ENCODE measurements at regions not wholly inside any gene's neighbourhood (a gene's known extent, or its start where the extent isn't known, plus 50 kb on each side); places are given as distances from the start of the nearest gene placed in this dataset.
A peak's percentile ranks its signal among the peaks of the same experiment; 100 is the strongest.

- Histone ChIP-seq H3K27me3 (replicated peaks in 1 of 4; ENCODE audit: control extremely low read depth in 1 of 4, control insufficient read depth in 3 of 4, insufficient read depth in 4 of 4, low read length in 3 of 4) (no peaks in the 10 kb centered on the region), H3K4me2 (replicated peaks; ENCODE audit: low read depth, low read length, poor library complexity, severe bottlenecking) (peak overlapping the region; percentile 66), H4K20me1 (ENCODE audit: control insufficient read depth, insufficient read depth, low read length, poor library complexity, severe bottlenecking) (no peaks in the 10 kb centered on the region), H3K27ac (ENCODE audit: low read length in 2 of 2) (no peak overlapping the region), H3K79me2 (ENCODE audit: control insufficient read depth, insufficient read depth, low read length) (peaks cover 6% of the 10 kb centered on the region), H3K9ac (ENCODE audit: low read length) (peak overlapping the region; percentile 45), H3K4me1 (ENCODE audit: control insufficient read depth in 2 of 2, insufficient read depth in 2 of 2, low read length in 2 of 2) (peaks cover 37 to 65% of the 10 kb centered on the region in 2 donors), H3K36me3 (replicated peaks in 1 of 2; ENCODE audit: control extremely low read depth in 1 of 2, control insufficient read depth in 1 of 2, extremely low read depth in 1 of 2, insufficient read depth in 2 of 2, low read length in 1 of 2) (no peaks in the 10 kb centered on the region), H3K9me3 (ENCODE audit: control extremely low read depth in 1 of 3, control insufficient read depth in 2 of 3, insufficient read depth in 1 of 3, low read length in 2 of 3) (no peaks in the 10 kb centered on the region), H2AFZ (ENCODE audit: insufficient read depth, low read depth, low read length, poor library complexity, severe bottlenecking) (no peak overlapping the region), H3K4me3 (ENCODE audit: control extremely low read depth in 1 of 5, extremely low read depth in 1 of 5, insufficient read depth in 1 of 5, low read depth in 2 of 5, low read length in 4 of 5) (no peak overlapping the region)
- 86% methylated on average over 5 of the region's 5 CpGs for WGBS (ENCODE audit: insufficient coverage)
- ATAC-seq (ENCODE audit: low read depth): no peak
- TF ChIP-seq EZH2 (IDR thresholded peaks at IDR 0.05; ENCODE audit: borderline replicate concordance, insufficient read depth, low read depth, low read length, poor library complexity, severe bottlenecking) (no peak), CTCF (IDR thresholded peaks at IDR 0.05) (no peak)
- peak overlapping the region; percentile 77 for H3K27ac Mint-ChIP-seq
- POLR2A ChIA-PET: no interaction called here
- DNase-seq: no peak
- H3K27me3 Mint-ChIP-seq: no peaks in the 10 kb centered on the region
- intact Hi-C loops (cut with micrococcal nuclease): no loop called here
- H3K9me3 Mint-ChIP-seq (ENCODE audit: insufficient read depth): no peaks in the 10 kb centered on the region
- H3K4me3 Mint-ChIP-seq: peak overlapping the region; percentile 60
- peaks cover 65% of the 10 kb centered on the region for H3K4me1 Mint-ChIP-seq
- CTCF ChIA-PET: interaction anchor here (1.1 to 10.4 kb wide), 7 partner anchors 10 to 431 kb away, joined by 4 to 252 read pairs (median 9); partner anchors contain the start of gene LINGO1
These were observed 93.8 kb downstream of the LINGO1 start for GRCh38 chr15:77538793-77539497.

GRCh38 chr15:77538027-77538451 lies 94.7 kb downstream of the LINGO1 start:
- Histone ChIP-seq H3K79me2 (ENCODE audit: control insufficient read depth, insufficient read depth, low read length) (peaks cover 5% of the 10 kb centered on the region), H3K36me3 (replicated peaks in 1 of 2; ENCODE audit: control extremely low read depth in 1 of 2, control insufficient read depth in 1 of 2, extremely low read depth in 1 of 2, insufficient read depth in 2 of 2, low read length in 1 of 2) (no peaks in the 10 kb centered on the region), H3K4me2 (replicated peaks; ENCODE audit: low read depth, low read length, poor library complexity, severe bottlenecking) (peak overlapping the region; percentile 66), H4K20me1 (ENCODE audit: control insufficient read depth, insufficient read depth, low read length, poor library complexity, severe bottlenecking) (no peaks in the 10 kb centered on the region), H2AFZ (ENCODE audit: insufficient read depth, low read depth, low read length, poor library complexity, severe bottlenecking) (peak overlapping the region; percentile 75), H3K27ac (ENCODE audit: low read length in 2 of 2) (peak overlapping the region; percentile 87), H3K9ac (ENCODE audit: low read length) (peak overlapping the region; percentile 45), H3K27me3 (replicated peaks in 1 of 4; ENCODE audit: control extremely low read depth in 1 of 4, control insufficient read depth in 3 of 4, insufficient read depth in 4 of 4, low read length in 3 of 4) (peaks cover 0 to 3% (median 0%) of the 10 kb centered on the region in 4 experiments), H3K4me1 (ENCODE audit: control insufficient read depth in 2 of 2, insufficient read depth in 2 of 2, low read length in 2 of 2) (peaks cover 36 to 57% of the 10 kb centered on the region in 2 donors), H3K9me3 (ENCODE audit: control extremely low read depth in 1 of 3, control insufficient read depth in 2 of 3, insufficient read depth in 1 of 3, low read length in 2 of 3) (no peaks in the 10 kb centered on the region), H3K4me3 (ENCODE audit: control extremely low read depth in 1 of 5, extremely low read depth in 1 of 5, insufficient read depth in 1 of 5, low read depth in 2 of 5, low read length in 4 of 5) (peak overlapping the region in 3 of 5 experiments; percentile 25 to 58 (median 27))
- Mint-ChIP-seq H3K9me3 (ENCODE audit: insufficient read depth) (no peaks in the 10 kb centered on the region), H3K4me1 (peaks cover 60% of the 10 kb centered on the region), H3K27me3 (no peaks in the 10 kb centered on the region), H3K4me3 (peak overlapping the region; percentile 69), H3K27ac (peak overlapping the region; percentile 82)
- TF ChIP-seq EZH2 (IDR thresholded peaks at IDR 0.05; ENCODE audit: borderline replicate concordance, insufficient read depth, low read depth, low read length, poor library complexity, severe bottlenecking): no peak
- TF ChIP-seq CTCF (IDR thresholded peaks at IDR 0.05): no peak
- ChIA-PET CTCF (interaction anchor here (0.7 to 10.4 kb wide), 9 partner anchors 9 to 515 kb away, joined by 3 to 252 read pairs (median 5); partner anchors contain the start of gene LINGO1), POLR2A (interaction anchor here (0.9 kb wide), 2 partner anchors 117 to 350 kb away, joined by 3 read pairs; partner anchors contain the start of gene HMG20A)
- WGBS (ENCODE audit: insufficient coverage): 6% methylated on average over 2 of the region's 7 CpGs
- DNase-seq: peak; percentile 78
- ATAC-seq (ENCODE audit: low read depth): peak; percentile 72
- intact Hi-C loops (cut with micrococcal nuclease): no loop called here

Data from B cell (primary cell).